H9 (cell line): ENCODE measurements at regions not wholly inside any gene's neighbourhood (a gene's known extent, or its start where the extent isn't known, plus 50 kb on each side); places are given as distances from the start of the nearest gene placed in this dataset.

ENCODE experiments used
- DNase-seq: peaks from one replicate; pipeline ENCODE4 v3.0.0-alpha.2; 2017
- H2AFZ ChIP-seq: one replicate; pipeline ENCODE4 v1.6.1; 2013; ENCODE audit warnings: mild to moderate bottlenecking, low read length, control low read depth, moderate library complexity
- H2AK5ac ChIP-seq: 2 replicates; pipeline ENCODE4 v1.6.1; 2013; ENCODE audit warnings: low read length, control low read depth, mixed read lengths; ENCODE audit not compliant: insufficient read length
- H2BK120ac ChIP-seq: one replicate; pipeline ENCODE4 v1.6.1; 2013; ENCODE audit warnings: low read depth, mild to moderate bottlenecking, low read length, control low read depth, inconsistent platforms; ENCODE audit not compliant: poor library complexity, severe bottlenecking
- H2BK12ac ChIP-seq: 2 replicates; pipeline ENCODE4 v1.6.1; 2013; ENCODE audit warnings: low read length, control low read depth, mixed read lengths, low read depth; ENCODE audit not compliant: insufficient read length
- H2BK15ac ChIP-seq: 2 replicates; pipeline ENCODE4 v1.6.1; 2013; ENCODE audit warnings: low read depth, low read length, control low read depth
- H2BK20ac ChIP-seq: one replicate; pipeline ENCODE4 v1.6.1; 2013; ENCODE audit warnings: low read depth, mild to moderate bottlenecking, low read length, control low read depth, inconsistent platforms; ENCODE audit not compliant: poor library complexity, severe bottlenecking
- H2BK5ac ChIP-seq: 2 replicates; pipeline ENCODE4 v1.6.1; 2013; ENCODE audit warnings: low read length, control low read depth, mixed read lengths; ENCODE audit not compliant: insufficient read length
- H3K14ac ChIP-seq: 2 replicates; pipeline ENCODE4 v1.6.1; 2013; ENCODE audit warnings: low read length, control low read depth; ENCODE audit not compliant: insufficient read depth
- H3K18ac ChIP-seq: 2 replicates; pipeline ENCODE4 v1.6.1; 2013; ENCODE audit warnings: low read depth, mild to moderate bottlenecking, mixed read lengths, low read length, control low read depth; ENCODE audit not compliant: insufficient read length
- H3K23ac ChIP-seq: 2 replicates; pipeline ENCODE4 v1.6.1; 2013; ENCODE audit warnings: low read length, control low read depth, mixed read lengths, low read depth; ENCODE audit not compliant: insufficient read length
- H3K23me2 ChIP-seq: 2 replicates; pipeline ENCODE4 v1.6.1; 2013; ENCODE audit warnings: low read depth, mild to moderate bottlenecking, mixed read lengths, low read length, control low read depth; ENCODE audit not compliant: insufficient read length, poor library complexity, severe bottlenecking
- H3K27ac ChIP-seq: 2 replicates; pipeline ENCODE4 v1.5.1; 2013; ENCODE audit warnings: low read length, control low read depth, mixed read lengths, low read depth; ENCODE audit not compliant: insufficient read length
- H3K27me3 ChIP-seq: 2 replicates; pipeline ENCODE4 v1.6.1; 2013; ENCODE audit warnings: low read length, control low read depth, inconsistent platforms; ENCODE audit not compliant: insufficient read depth
- H3K4ac ChIP-seq: 2 replicates; pipeline ENCODE4 v1.6.1; 2013; ENCODE audit warnings: low read depth, mild to moderate bottlenecking, control low read depth, inconsistent platforms, low read length, moderate library complexity
- H3K4me1 ChIP-seq: 2 replicates; pipeline ENCODE4 v1.6.1; 2013; ENCODE audit warnings: low read length, control low read depth, inconsistent platforms; ENCODE audit not compliant: insufficient read depth
- H3K4me2 ChIP-seq: 2 replicates; pipeline ENCODE4 v1.6.1; 2013; ENCODE audit warnings: low read length, control low read depth, mixed read lengths; ENCODE audit not compliant: insufficient read length, insufficient read depth
- H3K56ac ChIP-seq: 2 replicates; pipeline ENCODE4 v1.6.1; 2013; ENCODE audit warnings: low read depth, mild to moderate bottlenecking, mixed read lengths, low read length, control low read depth; ENCODE audit not compliant: insufficient read length
- H3K79me1 ChIP-seq: 2 replicates; pipeline ENCODE4 v1.6.1; 2013; ENCODE audit warnings: low read depth, mild to moderate bottlenecking, moderate library complexity, low read length, control low read depth, inconsistent platforms; ENCODE audit not compliant: insufficient read depth, poor library complexity, severe bottlenecking
- H3K79me2 ChIP-seq: 2 replicates; pipeline ENCODE4 v1.6.1; 2013; ENCODE audit warnings: low read length, control low read depth, inconsistent platforms; ENCODE audit not compliant: insufficient read depth
- H3K9ac ChIP-seq: 2 replicates; pipeline ENCODE4 v1.6.1; 2013; ENCODE audit warnings: low read length, control low read depth, mixed read lengths; ENCODE audit not compliant: insufficient read length; ENCODE audit errors: extremely low read depth
- H3K9me3 ChIP-seq: one replicate; pipeline ENCODE4 v1.6.1; 2013; ENCODE audit warnings: low read depth, low read length, inconsistent platforms; ENCODE audit not compliant: control insufficient read depth
- H3T11ph ChIP-seq: one replicate; pipeline ENCODE4 v1.6.1; 2013; ENCODE audit warnings: mild to moderate bottlenecking, low read length, control low read depth, inconsistent platforms
- H4K20me1 ChIP-seq: one replicate; pipeline ENCODE4 v1.6.1; 2013; ENCODE audit not compliant: control insufficient read depth, insufficient read length, insufficient read depth
- H4K5ac ChIP-seq: 2 replicates; pipeline ENCODE4 v1.6.1; 2013; ENCODE audit warnings: low read depth, mild to moderate bottlenecking, mixed read lengths, low read length, control low read depth; ENCODE audit not compliant: insufficient read length
- H4K8ac ChIP-seq: replicated peaks from 2 replicates; pipeline ENCODE4 v1.6.1; 2013; ENCODE audit warnings: low read length, control low read depth, mixed read lengths, low read depth; ENCODE audit not compliant: insufficient read length
- H4K91ac ChIP-seq: 2 replicates; pipeline ENCODE4 v1.6.1; 2013; ENCODE audit warnings: low read depth, mild to moderate bottlenecking, moderate library complexity, mixed read lengths, low read length, control low read depth; ENCODE audit not compliant: insufficient read length
- H3K27ac Mint-ChIP-seq, 3 experiments: 2 replicates in 2 of 3; 3 replicates in 1 of 3; pipeline ENCODE4 v1.8.0; 2020 to 2021; ENCODE audit warnings: mixed read lengths in 3 of 3, mild to moderate bottlenecking in 1 of 3, moderate library complexity in 1 of 3
- H3K27me3 Mint-ChIP-seq: 2 replicates; pipeline ENCODE4 v1.8.0; 2021; ENCODE audit warnings: low read depth, mild to moderate bottlenecking, moderate library complexity, mixed read lengths
- H3K36me3 Mint-ChIP-seq, 3 experiments: 2 replicates in 2 of 3; 3 replicates in 1 of 3; pipeline ENCODE4 v1.8.0; 2020 to 2021; ENCODE audit warnings: low read depth in 3 of 3, mixed read lengths in 3 of 3; ENCODE audit not compliant: insufficient read depth in 1 of 3
- H3K4me1 Mint-ChIP-seq, 2 experiments: 2 replicates each; pipeline ENCODE4 v1.8.0; 2020; ENCODE audit warnings: mixed read lengths in 2 of 2
- H3K4me3 Mint-ChIP-seq, 2 experiments: 2 replicates in 1 of 2; 3 replicates in 1 of 2; pipeline ENCODE4 v1.8.0; 2020 to 2021; ENCODE audit warnings: mild to moderate bottlenecking in 2 of 2, mixed read lengths in 2 of 2, moderate library complexity in 1 of 2
- H3K9me3 Mint-ChIP-seq, 2 experiments: 2 replicates in 1 of 2; 3 replicates in 1 of 2; pipeline ENCODE4 v1.8.0; 2020; ENCODE audit warnings: mild to moderate bottlenecking in 2 of 2, mixed read lengths in 2 of 2, moderate library complexity in 1 of 2
- TF ChIP-seq, protein P1 (sequence below): fragments of 200-600 bp; sonication (generic); conservative IDR thresholded peaks from 3 replicates; pipeline ENCODE4 v1.8.0; 2021; ENCODE audit warnings: antibody characterized with exemption, mild to moderate bottlenecking

DNA sequence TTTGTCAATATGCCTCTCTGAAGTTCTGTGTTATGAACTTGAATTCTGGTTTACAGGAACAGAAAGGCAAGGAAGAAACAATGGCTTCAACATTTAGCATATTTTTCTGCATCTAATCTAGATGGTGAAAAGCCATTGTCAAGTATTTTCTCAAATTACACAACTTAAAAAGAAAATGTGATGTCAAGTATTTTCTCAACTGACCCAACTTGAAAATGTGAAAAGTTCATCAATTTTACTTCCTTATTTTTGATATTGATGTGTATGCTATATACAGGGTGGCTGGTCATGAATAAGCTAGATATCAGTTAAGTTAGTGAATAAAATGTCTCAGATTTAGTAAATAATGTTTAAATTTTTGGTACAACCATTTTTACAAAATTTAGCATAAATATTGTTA is 196.7 kb downstream of the ALX1 start:
- Histone ChIP-seq H3T11ph (no peak overlapping the region), H3K14ac (no peak overlapping the region), H3K23me2 (no peaks in the 10 kb centered on the region), H4K91ac (no peak overlapping the region), H4K5ac (no peak overlapping the region), H2BK120ac (no peak overlapping the region), H2BK15ac (no peak overlapping the region), H2BK5ac (no peak overlapping the region), H3K18ac (no peak overlapping the region), H3K4me1 (no peaks in the 10 kb centered on the region), H3K23ac (no peak overlapping the region), H4K20me1 (no peaks in the 10 kb centered on the region), H3K56ac (no peak overlapping the region), H2BK12ac (no peak overlapping the region), H3K27me3 (no peaks in the 10 kb centered on the region), H2AFZ (no peak overlapping the region), H2AK5ac (no peak overlapping the region), H3K79me1 (no peaks in the 10 kb centered on the region), H2BK20ac (no peak overlapping the region), H3K4me2 (no peak overlapping the region), H3K9me3 (no peaks in the 10 kb centered on the region), H3K27ac (no peak overlapping the region), H4K8ac (no peak overlapping the region), H3K79me2 (no peaks in the 10 kb centered on the region), H3K4ac (no peak overlapping the region), H3K9ac (no peak overlapping the region)
- Mint-ChIP-seq H3K27me3 (no peaks in the 10 kb centered on the region), H3K4me3 (no peak overlapping the region), H3K27ac (no peak overlapping the region), H3K4me1 (peaks cover 0 to 3% of the 10 kb centered on the region in 2 experiments; a peak in 2 of 4 replicates), H3K36me3 (peaks cover 6 to 9% (median 8%) of the 10 kb centered on the region in 3 experiments; a peak in 5 of 7 replicates), H3K9me3 (peaks cover 0 to 3% of the 10 kb centered on the region in 2 experiments; a peak in 3 of 5 replicates)
- TF ChIP-seq, protein P1, sequence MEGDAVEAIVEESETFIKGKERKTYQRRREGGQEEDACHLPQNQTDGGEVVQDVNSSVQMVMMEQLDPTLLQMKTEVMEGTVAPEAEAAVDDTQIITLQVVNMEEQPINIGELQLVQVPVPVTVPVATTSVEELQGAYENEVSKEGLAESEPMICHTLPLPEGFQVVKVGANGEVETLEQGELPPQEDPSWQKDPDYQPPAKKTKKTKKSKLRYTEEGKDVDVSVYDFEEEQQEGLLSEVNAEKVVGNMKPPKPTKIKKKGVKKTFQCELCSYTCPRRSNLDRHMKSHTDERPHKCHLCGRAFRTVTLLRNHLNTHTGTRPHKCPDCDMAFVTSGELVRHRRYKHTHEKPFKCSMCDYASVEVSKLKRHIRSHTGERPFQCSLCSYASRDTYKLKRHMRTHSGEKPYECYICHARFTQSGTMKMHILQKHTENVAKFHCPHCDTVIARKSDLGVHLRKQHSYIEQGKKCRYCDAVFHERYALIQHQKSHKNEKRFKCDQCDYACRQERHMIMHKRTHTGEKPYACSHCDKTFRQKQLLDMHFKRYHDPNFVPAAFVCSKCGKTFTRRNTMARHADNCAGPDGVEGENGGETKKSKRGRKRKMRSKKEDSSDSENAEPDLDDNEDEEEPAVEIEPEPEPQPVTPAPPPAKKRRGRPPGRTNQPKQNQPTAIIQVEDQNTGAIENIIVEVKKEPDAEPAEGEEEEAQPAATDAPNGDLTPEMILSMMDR: no peak
- DNase-seq: no peak
